ENCODE measurements at regions not wholly inside any gene's neighbourhood (a gene's known extent, or its start where the extent isn't known, plus 50 kb on each side); places are given as distances from the start of the nearest gene placed in this dataset.

GRCh38 chr12:17035372-17035771 lies 429.4 kb upstream of the LMO3 start:
- Histone ChIP-seq H3K4me1 (replicated peaks in 1 of 2; ENCODE audit: control insufficient read depth in 2 of 2, insufficient read depth in 2 of 2, low read length in 2 of 2) (no peaks in the 10 kb centered on the region), H3K9ac (ENCODE audit: insufficient read depth in 1 of 2, low read depth in 2 of 2, low read length in 2 of 2) (no peak overlapping the region), H3K79me2 (ENCODE audit: control insufficient read depth, insufficient read depth, low read length) (no peaks in the 10 kb centered on the region), H3K36me3 (ENCODE audit: control insufficient read depth, insufficient read depth, low read length) (no peaks in the 10 kb centered on the region), H3K9me1 (ENCODE audit: control insufficient read depth, insufficient read depth, low read length) (no peaks in the 10 kb centered on the region), H3K27ac (ENCODE audit: extremely low read depth, low read depth, low read length) (no peak overlapping the region), H3K4me2 (ENCODE audit: insufficient read depth, low read length) (no peak overlapping the region), H2AFZ (ENCODE audit: low read depth, low read length) (no peak overlapping the region), H3K27me3 (ENCODE audit: control insufficient read depth in 2 of 2, insufficient read depth in 2 of 2, low read length in 2 of 2) (no peaks in the 10 kb centered on the region), H3K9me3 (replicated peaks; ENCODE audit: control insufficient read depth, insufficient read depth, low read depth, low read length) (no peaks in the 10 kb centered on the region), H4K20me1 (replicated peaks; ENCODE audit: control insufficient read depth, insufficient read depth, low read length) (no peaks in the 10 kb centered on the region), H3K4me3 (no peak overlapping the region)
- POLR2A ChIA-PET: no interaction called here
- in situ Hi-C loops (cut with MboI): no loop called here
- CTCF ChIA-PET (ENCODE audit: low intra/inter-chr PET ratio): no interaction called here
- DNase-seq (ENCODE audit: extremely low read depth in 1 of 4, low spot score in 3 of 4) (no peak), ATAC-seq (no peak), FAIRE-seq (no peak)
- TF ChIP-seq ZC3H4 (CRISPR knock-in tag; IDR thresholded peaks at IDR 0.05; ENCODE audit: borderline replicate concordance) (no peak), POLR3A (IDR thresholded peaks at IDR 0.05; ENCODE audit: borderline replicate concordance, extremely low read depth, insufficient read depth, insufficient read length) (no peak), GABPB2 (CRISPR knock-in tag; conservative IDR thresholded peaks at IDR 0.05) (no peak), SRSF7 (optimal IDR thresholded peaks at IDR 0.05; ENCODE audit: low read depth, low read length) (no peak)
- WGBS (ENCODE audit: insufficient coverage, low coverage, missing lambda C conversion rate): 7% methylated on average over 5 of the region's 5 CpGs
- no TSS peak for BruUV-seq (replicated peaks)
- intact Hi-C loops (cut with micrococcal nuclease): no loop called here

GRCh38 chr12:17030338-17030737 lies 424.4 kb upstream of the LMO3 start:
- no TSS peak for BruUV-seq (replicated peaks)
- Histone ChIP-seq H3K9ac (ENCODE audit: insufficient read depth in 1 of 2, low read depth in 2 of 2, low read length in 2 of 2) (no peak overlapping the region), H3K27ac (ENCODE audit: extremely low read depth, low read depth, low read length) (no peak overlapping the region), H3K4me2 (ENCODE audit: insufficient read depth, low read length) (no peak overlapping the region), H3K9me1 (ENCODE audit: control insufficient read depth, insufficient read depth, low read length) (no peaks in the 10 kb centered on the region), H3K4me1 (replicated peaks in 1 of 2; ENCODE audit: control insufficient read depth in 2 of 2, insufficient read depth in 2 of 2, low read length in 2 of 2) (no peaks in the 10 kb centered on the region), H3K36me3 (ENCODE audit: control insufficient read depth, insufficient read depth, low read length) (no peaks in the 10 kb centered on the region), H3K27me3 (ENCODE audit: control insufficient read depth in 2 of 2, insufficient read depth in 2 of 2, low read length in 2 of 2) (no peaks in the 10 kb centered on the region), H3K79me2 (ENCODE audit: control insufficient read depth, insufficient read depth, low read length) (no peaks in the 10 kb centered on the region), H3K9me3 (replicated peaks; ENCODE audit: control insufficient read depth, insufficient read depth, low read depth, low read length) (no peaks in the 10 kb centered on the region), H2AFZ (ENCODE audit: low read depth, low read length) (no peak overlapping the region), H3K4me3 (no peak overlapping the region), H4K20me1 (replicated peaks; ENCODE audit: control insufficient read depth, insufficient read depth, low read length) (no peaks in the 10 kb centered on the region)
- CTCF ChIA-PET (ENCODE audit: low intra/inter-chr PET ratio): no interaction called here
- DNase-seq (ENCODE audit: extremely low read depth in 1 of 4, low spot score in 3 of 4) (no peak), ATAC-seq (no peak), FAIRE-seq (no peak)
- intact Hi-C loops (cut with micrococcal nuclease): no loop called here
- POLR2A ChIA-PET: no interaction called here
- in situ Hi-C loops (cut with MboI): no loop called here
- 0% methylated on average over 1 of the region's 1 CpG for whole genome bisulfite sequencing (ENCODE audit: insufficient coverage, low coverage, missing lambda C conversion rate)
- no peak for TF ChIP-seq SIN3B (IDR thresholded peaks at IDR 0.05; ENCODE audit: low read depth)
- no peak for TF ChIP-seq MYC (IDR thresholded peaks at IDR 0.05; ENCODE audit: low read depth, low read length)
- no peak for TF ChIP-seq MYC (CRISPR knock-in tag; IDR thresholded peaks at IDR 0.05; ENCODE audit: borderline replicate concordance, low read depth)
- no peak for TF ChIP-seq CLOCK (CRISPR knock-in tag; IDR thresholded peaks at IDR 0.05; ENCODE audit: borderline replicate concordance)
- no peak for TF ChIP-seq FOSL1 (tag; conservative IDR thresholded peaks at IDR 0.05)
- no peak for TF ChIP-seq ZBTB33 (CRISPR knock-in tag; IDR thresholded peaks at IDR 0.05)
- TF ChIP-seq ZNF165 (CRISPR knock-in tag; IDR thresholded peaks at IDR 0.05; ENCODE audit: borderline replicate concordance): no peak
- no peak for TF ChIP-seq HDAC6 (IDR thresholded peaks at IDR 0.05; ENCODE audit: low read depth, low read length)

All from K562 (cell line).